Erythroblast (primary cell): ENCODE measurements at regions not wholly inside any gene's neighbourhood (a gene's known extent, or its start where the extent isn't known, plus 50 kb on each side); places are given as distances from the start of the nearest gene placed in this dataset.

Experiments used
- GATA1 ChIP-seq: IDR thresholded peaks from 2 replicates; pipeline ENCODE4 v1.6.1; 2011; ENCODE audit warnings: low read depth, mild to moderate bottlenecking, control low read depth, low read length, moderate library complexity
- POLR2A ChIP-seq: IDR thresholded peaks from 2 replicates; pipeline ENCODE4 v1.6.1; 2011; ENCODE audit warnings: mild to moderate bottlenecking, low read length

DNA sequence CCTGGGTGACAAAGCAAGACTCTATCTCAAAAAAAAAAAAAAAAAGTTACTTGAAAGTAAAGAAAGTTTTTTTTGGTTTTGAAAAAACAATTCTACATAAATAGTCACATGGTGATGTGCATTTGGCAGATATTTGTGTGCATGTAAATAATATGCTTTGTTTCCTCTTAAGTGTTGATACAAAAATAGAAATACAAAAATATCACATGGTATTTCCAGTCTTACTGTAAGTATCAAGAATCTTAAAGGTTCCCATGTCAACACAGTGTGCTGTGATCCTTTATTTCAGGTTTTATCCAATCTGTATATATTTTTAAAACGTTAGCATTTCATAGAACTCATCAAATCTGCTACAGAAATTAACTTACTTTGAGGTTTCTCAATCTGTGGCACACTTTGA lies 521.9 kb downstream of the TLE4 start:
- TF ChIP-seq POLR2A = no peak
- TF ChIP-seq GATA1 = no peak
